ENCODE measurements at regions not wholly inside any gene's neighbourhood (a gene's known extent, or its start where the extent isn't known, plus 50 kb on each side); places are given as distances from the start of the nearest gene placed in this dataset.
"Not testable (repeated sequence)": the region's sequence is repeated elsewhere in the genome, so short reads cannot be mapped to it uniquely, and the experiment has no call there.

GRCh38 chr9:105091004-105091640, 153.3 kb upstream of the SLC44A1 start:
- DNase-seq (ENCODE audit: extremely low read depth, low read depth), result no peak

- no peak for DNase-seq (ENCODE audit: extremely low read depth, low read depth)
Observed at GRCh38 chr9:105093685-105094084, 150.8 kb upstream of the SLC44A1 start.

GRCh38 chr9:105098370-105098769, 146.1 kb upstream of the SLC44A1 start:
- no peak for DNase-seq (ENCODE audit: extremely low read depth, low read depth)

- no peak for DNase-seq (ENCODE audit: extremely low read depth, low read depth)
Observed at GRCh38 chr9:105103776-105104175, 140.7 kb upstream of the SLC44A1 start.

- no peak for DNase-seq (ENCODE audit: extremely low read depth, low read depth)
Observed at GRCh38 chr9:105114318-105114717, 130.1 kb upstream of the SLC44A1 start.

- DNase-seq (ENCODE audit: extremely low read depth, low read depth), result no peak
Observed at GRCh38 chr9:105114964-105115728, 129.3 kb upstream of the SLC44A1 start.

GRCh38 chr9:105116052-105116868, 128.2 kb upstream of the SLC44A1 start:
- no peak for DNase-seq (ENCODE audit: extremely low read depth, low read depth)

GRCh38 chr9:105117234-105117633, 127.2 kb upstream of the SLC44A1 start:
- DNase-seq (ENCODE audit: extremely low read depth, low read depth), result no peak

- no peak for DNase-seq (ENCODE audit: extremely low read depth, low read depth)
Observed at GRCh38 chr9:105118636-105119035, 125.8 kb upstream of the SLC44A1 start.

- no peak for DNase-seq (ENCODE audit: extremely low read depth, low read depth)
Observed at GRCh38 chr9:105119156-105119555, 125.3 kb upstream of the SLC44A1 start.

GRCh38 chr9:105121861-105122430, 122.5 kb upstream of the SLC44A1 start:
- DNase-seq (ENCODE audit: extremely low read depth, low read depth), result no peak

- DNase-seq (ENCODE audit: extremely low read depth, low read depth), result not testable (repeated sequence)
Observed at GRCh38 chr9:105124598-105124997, 119.9 kb upstream of the SLC44A1 start.

GRCh38 chr9:105126226-105126625, 118.2 kb upstream of the SLC44A1 start:
- DNase-seq (ENCODE audit: extremely low read depth, low read depth), result no peak

GRCh38 chr9:105127863-105128220, 116.6 kb upstream of the SLC44A1 start:
- no peak for DNase-seq (ENCODE audit: extremely low read depth, low read depth)

GRCh38 chr9:105128908-105129600, 115.4 kb upstream of the SLC44A1 start:
- no peak for DNase-seq (ENCODE audit: extremely low read depth, low read depth)

GRCh38 chr9:105129731-105130130, 114.7 kb upstream of the SLC44A1 start:
- DNase-seq (ENCODE audit: extremely low read depth, low read depth), result no peak

- DNase-seq (ENCODE audit: extremely low read depth, low read depth), result no peak
Observed at GRCh38 chr9:105131981-105132380, 112.5 kb upstream of the SLC44A1 start.

GRCh38 chr9:105132606-105133005, 111.8 kb upstream of the SLC44A1 start:
- DNase-seq (ENCODE audit: extremely low read depth, low read depth), result no peak

GRCh38 chr9:105138306-105138801, 106.1 kb upstream of the SLC44A1 start:
- DNase-seq (ENCODE audit: extremely low read depth, low read depth), result no peak
